Non-pigmented ciliary epithelial cell (primary cell): ENCODE measurements at regions not wholly inside any gene's neighbourhood (a gene's known extent, or its start where the extent isn't known, plus 50 kb on each side); places are given as distances from the start of the nearest gene placed in this dataset.
A peak's percentile ranks its signal among the peaks of the same experiment; 100 is the strongest.

ENCODE experiments used
- DNase-seq: peaks from one replicate; pipeline ENCODE4 v3.0.0-alpha.2; 2010; ENCODE audit warnings: low read depth

DNA sequence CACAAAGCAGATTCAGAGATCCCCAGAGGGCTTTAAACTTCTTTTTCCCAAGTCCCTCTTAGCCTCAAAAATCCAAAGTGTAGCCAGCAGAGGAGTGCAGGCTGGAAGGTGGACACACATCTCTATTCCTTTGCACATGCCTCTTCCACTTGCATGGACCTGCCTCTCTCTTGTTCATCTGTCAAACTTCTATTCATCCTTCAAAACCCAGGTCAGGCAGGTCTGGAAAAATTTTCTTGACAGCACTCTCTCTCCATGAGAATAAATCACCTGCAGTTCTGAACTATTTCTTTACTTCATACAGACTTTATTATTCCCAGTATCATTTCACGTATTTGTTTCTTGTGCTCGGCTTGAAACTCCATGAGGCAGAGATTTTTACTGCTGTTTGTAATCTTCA, 127.5 kb downstream of the SS18 start:
- DNase-seq, result no peak

DNA sequence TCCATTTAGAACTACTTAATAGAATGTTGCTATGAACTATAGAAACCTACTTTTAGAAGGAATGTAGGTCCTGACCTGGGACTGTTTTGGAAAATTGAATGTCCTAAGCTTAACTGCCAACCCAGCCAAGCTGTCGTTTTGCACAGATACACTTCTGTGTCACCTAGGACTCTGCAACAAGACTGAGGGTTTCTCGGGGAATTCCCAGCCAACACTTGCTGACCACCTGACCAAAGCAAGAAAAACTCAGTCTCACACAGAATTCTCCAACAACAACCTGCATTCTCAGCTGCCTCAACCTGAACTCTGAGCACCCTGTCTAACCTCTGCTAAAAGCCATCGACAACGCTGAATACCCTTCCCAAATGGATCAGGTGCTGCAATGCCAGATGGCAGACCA, 128.2 kb downstream of the SS18 start:
- DNase-seq, result no peak

DNA sequence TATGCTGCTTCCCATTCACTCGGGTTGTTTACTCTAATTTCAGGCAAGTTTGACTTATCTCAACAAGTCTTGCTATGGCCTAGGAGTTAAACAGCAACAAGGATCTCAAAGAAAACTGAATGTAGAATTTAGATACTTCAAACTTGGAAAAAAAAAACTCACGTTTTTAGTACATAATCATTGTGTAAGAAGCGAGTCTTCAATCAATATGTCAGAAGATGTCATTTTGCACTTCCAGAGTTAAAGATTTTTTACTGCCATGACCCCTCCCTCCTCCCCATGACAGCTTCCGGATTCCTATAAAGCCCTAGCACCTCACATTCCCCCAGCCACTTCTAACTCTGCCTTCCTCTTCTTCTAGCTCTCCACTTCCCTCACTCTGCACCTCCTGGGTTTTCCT, 133.4 kb downstream of the SS18 start:
- no peak for DNase-seq

DNA sequence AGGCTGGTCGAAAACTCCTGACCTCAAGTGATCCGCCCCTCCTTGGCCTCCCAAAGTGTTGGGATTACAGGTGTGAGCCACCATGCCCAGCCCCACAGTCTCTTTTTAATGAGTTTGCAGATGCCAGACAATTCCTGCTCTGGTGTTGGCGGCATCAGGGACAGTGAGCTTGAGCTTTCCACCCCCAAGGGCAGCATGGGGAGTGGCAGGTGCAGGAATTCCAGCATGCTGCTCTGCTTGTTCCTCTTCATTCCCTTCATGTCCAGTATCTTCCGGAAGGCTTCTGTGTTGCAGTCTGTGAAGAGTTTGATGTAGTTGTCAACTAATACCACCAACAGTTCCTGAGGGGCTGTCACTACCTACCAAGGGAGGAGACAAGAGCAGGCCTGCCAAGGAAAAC, 137.3 kb downstream of the SS18 start:
- DNase-seq, result no peak

DNA sequence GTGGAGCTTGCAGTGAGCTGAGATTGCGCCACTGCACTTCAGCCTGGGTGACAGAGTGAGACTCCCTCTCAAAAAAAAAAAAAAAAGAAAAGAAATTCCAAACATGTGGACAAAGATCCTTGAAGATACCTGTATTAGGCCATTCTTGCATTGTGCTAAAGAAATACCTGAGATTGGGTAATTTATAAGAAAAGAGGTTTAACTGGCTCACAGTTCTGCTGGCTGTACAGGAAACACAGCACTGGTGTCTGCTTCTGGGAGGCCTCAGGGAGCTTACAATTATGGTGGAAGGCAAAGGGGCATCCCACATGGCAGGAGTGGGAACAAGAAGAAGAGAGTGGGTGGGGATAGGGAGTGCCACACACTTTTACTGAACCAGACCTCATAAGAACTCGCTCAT, 140.1 kb downstream of the SS18 start:
- no peak for DNase-seq

DNA sequence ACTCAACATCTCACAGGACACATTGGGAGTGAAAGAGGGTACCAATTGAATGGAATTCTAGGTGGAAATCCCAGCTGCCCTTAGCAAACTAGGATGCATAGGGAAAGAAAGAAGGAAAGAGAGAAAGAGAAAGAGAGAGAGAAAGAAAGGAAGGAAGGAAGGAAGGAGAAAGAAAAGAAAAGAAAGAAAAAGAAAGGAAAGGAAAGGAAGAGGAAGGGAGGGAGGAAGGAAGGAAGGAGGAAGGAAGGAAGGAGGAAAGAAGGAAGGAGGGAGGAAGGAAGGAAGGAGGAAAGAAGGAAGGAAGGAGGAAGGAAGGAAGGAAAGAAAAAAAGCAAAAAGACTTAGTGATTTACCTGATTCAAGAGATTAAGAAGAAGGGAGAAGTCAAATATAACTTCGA, 143.9 kb downstream of the SS18 start:
- DNase-seq, result no peak

DNA sequence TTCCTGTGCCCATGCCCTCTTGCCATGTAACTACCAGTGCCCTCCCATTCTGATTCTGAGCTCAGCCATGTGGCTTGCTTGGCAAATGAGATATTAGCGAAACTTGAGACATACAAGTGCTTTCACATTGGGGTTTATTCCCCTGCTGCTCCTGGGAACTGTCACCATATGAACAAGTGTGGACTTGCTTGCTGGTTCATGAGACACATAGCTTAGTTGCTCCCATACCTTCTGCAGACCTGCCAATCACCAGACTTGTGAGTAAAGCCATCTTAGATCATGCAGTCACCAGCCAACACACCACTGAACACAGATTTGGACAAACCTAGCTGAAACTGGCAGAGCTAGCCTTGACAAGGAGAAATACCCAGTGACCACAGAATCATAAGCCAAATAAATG, 155.1 kb downstream of the SS18 start:
- DNase-seq, result no peak

- DNase-seq, result no peak
Measured at GRCh38 chr18:25931126-25931525, 159.3 kb downstream of the SS18 start.

- DNase-seq, result no peak
Measured at GRCh38 chr18:25929787-25930186, 160.6 kb downstream of the SS18 start.

DNA sequence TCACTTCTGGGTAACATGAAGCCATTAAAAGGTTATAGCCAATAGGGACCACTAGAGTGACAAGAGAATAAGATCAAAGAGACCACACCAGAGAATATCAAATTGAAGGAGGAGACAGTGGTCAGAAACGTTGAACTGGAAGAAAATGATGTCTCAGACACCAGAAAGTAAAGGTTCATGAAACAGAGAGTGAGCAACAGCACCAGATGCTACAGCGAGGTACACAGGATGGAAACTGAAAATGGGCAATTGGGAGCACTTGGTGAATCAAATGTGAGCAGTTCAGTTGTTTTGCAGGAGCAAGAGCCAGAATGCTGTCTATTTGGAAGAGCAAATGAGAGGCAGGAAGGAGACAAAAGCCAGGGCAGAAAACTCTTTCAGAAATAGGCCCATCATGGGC, 162.6 kb downstream of the SS18 start:
- no peak for DNase-seq

DNA sequence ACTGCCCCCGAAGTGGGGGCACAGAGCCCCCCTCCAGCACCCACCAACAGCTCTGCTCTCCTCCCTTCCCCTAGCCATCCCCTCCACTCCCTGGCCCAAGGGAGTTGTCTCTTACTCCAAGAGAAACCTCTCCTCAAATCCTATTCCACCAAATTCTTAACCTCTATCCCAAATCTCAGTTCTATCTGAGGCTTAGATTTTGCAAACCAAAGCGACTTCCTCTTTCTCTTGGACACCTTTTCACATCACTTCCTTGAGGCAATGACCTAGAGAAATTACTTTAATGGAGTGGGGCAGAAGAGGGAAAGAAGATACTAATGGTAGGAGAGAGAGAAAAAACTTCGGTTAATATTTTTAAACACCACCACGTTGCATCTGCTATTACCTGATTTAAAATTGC, 167.2 kb downstream of the SS18 start:
- DNase-seq, result no peak

DNA sequence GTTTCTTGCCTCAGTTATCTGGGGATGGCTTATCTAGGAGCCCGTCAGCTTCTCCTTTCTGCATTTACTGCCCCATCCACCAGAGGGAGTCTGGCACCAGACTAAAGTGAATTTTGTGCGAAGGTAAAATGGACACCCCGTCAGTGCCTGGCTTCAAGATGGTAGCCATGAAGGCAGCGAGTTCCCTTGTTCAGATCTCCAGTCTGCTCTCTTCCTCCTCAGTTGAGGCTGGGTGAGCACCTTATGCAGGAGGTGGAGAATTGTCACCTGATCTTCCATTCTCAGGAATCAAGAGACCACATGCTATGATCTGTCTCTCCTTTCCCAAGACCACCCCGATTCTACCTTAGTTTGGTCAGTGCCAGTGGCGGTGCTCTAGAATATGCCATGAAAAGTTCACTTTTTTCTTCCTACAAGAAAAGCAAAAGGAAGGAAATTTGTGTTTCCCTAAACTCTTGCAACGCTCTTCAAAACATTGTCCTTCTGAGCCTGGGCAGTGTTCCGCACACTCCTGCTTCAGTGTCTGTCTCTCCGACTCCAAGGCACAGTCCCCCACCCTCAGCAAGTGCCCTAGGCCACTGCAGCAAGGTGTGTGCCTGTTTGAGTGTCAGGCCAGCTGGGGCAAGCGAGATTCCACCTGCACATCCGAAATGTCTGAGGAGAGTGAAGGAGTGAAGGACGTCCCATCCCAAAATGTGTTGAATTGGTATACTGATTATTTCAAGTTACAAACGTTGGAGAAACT, 168.6 kb downstream of the SS18 start:
- no peak for DNase-seq

- DNase-seq, result no peak
Measured at GRCh38 chr18:25915907-25916306, 174.5 kb downstream of the SS18 start.

DNA sequence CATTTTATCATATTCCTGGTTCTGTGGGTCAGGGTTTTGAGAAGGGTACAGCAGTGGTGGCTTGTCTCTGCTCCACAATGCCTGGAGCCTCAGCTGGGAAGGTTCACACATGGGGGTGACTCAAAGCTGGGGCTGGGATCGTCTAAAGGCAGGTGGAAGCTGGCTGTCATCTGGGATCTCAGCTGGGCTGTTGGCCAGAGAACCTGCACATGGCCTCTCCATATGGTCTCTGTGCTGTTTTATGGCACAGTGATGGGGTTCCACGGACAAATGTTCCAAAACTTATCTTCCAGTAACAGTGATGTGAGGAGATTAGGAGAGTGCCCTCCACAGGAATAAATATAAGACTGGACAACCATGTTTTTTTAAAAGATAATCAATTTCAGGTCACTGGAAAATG, 191.4 kb downstream of the SS18 start:
- DNase-seq, result no peak

- no peak for DNase-seq
Measured at GRCh38 chr18:25896956-25897355, 193.5 kb downstream of the SS18 start.

- peak; percentile 17 for DNase-seq
Measured at GRCh38 chr18:25896178-25896780, 194.1 kb downstream of the SS18 start.

DNA sequence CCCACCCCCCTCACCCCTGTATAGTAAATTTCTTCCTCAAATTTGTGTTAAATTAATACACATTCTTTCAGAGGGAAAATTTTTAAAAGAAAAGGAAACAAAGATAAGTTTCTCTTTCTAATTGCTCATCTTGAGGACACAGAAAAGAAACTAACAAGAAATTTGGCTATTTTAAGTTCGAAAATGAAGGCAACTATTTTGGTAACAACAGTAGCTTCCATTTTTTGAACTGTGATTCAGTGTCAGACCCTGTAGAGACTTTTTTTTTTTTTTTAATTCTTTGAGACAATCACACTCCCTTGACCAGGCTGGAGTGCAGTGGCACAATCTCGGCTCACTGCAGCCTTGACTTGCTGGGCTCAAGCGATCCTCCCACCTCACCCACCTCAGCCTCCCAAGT, 194.9 kb downstream of the SS18 start:
- DNase-seq, result no peak

GRCh38 chr18:25886283-25886682, 204.1 kb downstream of the SS18 start:
- DNase-seq, result no peak

DNA sequence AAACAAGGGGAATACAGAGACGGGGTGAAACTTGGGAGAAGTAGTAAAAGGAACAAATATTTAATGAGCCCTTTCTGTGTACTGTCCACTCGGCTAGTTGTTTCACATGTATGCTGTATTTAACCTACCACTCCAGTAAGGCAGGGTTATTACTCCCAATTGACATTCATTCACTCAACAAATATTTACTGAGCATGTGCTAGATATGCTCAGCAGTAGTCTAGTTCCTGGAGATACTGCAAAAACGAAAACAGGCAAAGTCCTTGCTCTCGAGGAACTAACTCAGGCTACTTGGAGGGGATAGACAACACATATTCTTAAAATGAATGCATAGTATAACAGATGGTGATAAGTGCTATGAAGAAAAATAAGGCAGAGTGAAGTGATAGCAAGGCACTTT, 207.3 kb downstream of the SS18 start:
- DNase-seq, result no peak

DNA sequence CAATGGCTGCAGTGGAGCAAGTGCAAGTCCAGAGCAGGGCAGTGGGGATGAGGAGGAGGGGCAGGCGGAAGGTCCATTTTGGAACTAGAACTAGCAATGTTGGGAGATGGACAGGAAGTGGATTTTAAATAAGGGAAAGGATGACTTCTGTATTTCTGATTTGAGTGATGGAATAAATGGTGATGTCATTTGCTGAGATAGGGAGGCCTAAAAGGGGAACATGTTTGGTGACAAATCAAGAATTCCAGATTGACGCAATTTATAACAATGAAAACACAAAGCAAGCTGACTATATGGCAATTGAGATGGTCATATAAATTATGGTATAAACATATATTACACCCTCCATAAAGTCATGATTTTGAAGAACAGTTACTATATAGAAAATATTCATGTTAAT, 209.3 kb downstream of the SS18 start:
- no peak for DNase-seq

DNA sequence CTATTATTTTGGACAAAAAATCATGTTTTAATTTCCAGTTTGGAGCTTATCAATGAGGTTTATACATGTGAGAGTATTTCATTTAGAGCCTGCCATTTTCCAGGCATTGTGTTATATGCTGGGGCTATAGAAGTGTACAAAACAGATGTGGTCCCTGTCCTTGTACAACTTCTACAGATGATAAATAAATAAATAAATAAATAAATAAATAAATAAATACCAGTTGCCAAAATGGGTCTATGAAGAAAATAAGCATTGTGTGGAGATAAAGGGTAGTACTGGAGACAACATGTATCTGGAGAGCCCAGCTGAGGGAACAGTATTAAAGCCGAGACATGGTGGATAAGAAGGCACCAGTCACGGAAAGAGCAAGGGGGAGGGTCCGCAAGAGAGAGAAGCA, 210.0 kb downstream of the SS18 start:
- no peak for DNase-seq

DNA sequence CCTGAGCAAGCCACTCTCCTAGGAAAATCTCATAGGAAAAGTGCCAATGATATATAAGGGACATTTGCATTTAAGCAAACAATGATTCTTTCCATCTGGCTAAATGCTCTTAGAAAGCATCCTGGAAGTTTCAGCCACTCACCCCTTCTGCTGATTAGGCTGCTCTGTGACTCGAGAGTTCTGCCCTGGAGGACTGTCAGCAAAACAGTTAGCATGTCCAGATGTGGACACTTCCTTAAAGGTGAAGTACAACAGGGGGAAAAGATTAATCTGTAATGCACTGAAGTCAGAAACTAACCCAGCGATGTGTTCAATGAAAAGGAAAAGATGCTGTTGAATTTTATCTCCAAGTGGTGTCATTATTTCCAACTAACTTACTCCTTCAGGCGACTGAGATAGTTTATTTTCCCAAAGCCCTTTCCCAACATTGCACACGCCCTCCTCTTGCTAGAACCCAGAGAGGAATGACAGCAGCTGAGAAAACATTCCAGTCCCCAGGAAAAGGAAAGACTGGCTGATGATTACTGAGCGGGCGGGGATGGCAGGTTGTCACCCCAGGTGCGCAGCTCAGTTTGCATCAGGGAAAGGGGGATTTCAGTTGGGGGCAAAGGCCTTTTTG, 214.0 kb downstream of the SS18 start:
- no peak for DNase-seq

GRCh38 chr18:25875551-25876240, 214.7 kb downstream of the SS18 start:
- DNase-seq, result no peak
